ENCODE measurements at regions not wholly inside any gene's neighbourhood (a gene's known extent, or its start where the extent isn't known, plus 50 kb on each side); places are given as distances from the start of the nearest gene placed in this dataset.
"Not testable (repeated sequence)": the region's sequence is repeated elsewhere in the genome, so short reads cannot be mapped to it uniquely, and the experiment has no call there.

- H3K4me3 ChIP-seq, result no peak overlapping the region
- DNase-seq (ENCODE audit: extremely low spot score in 2 of 2), result peak in 1 of 2 donors; percentile 81
- TF ChIP-seq CTCF (IDR thresholded peaks at IDR 0.05) (no peak), POLR2A (IDR thresholded peaks at IDR 0.05) (no peak), POLR2AphosphoS5 (IDR thresholded peaks at IDR 0.05; ENCODE audit: insufficient read depth in 1 of 2, low read depth in 1 of 2) (no peak)
- intact Hi-C loops (cut with DNase I), result no loop called here
- peaks cover 15% of the 10 kb centered on the region for H3K9me3 ChIP-seq
- H3K27ac ChIP-seq, result no peak overlapping the region
- no peaks in the 10 kb centered on the region for H3K4me1 ChIP-seq
- H3K36me3 ChIP-seq, result no peaks in the 10 kb centered on the region
- no peaks in the 10 kb centered on the region for H3K27me3 ChIP-seq
Measured at GRCh38 chr15:99466701-99467337, 99.0 kb upstream of the MEF2A start.

GRCh38 chr15:99467338-99467720 is 98.5 kb upstream of the MEF2A start:
- Histone ChIP-seq H3K27me3 (no peaks in the 10 kb centered on the region), H3K4me3 (no peak overlapping the region), H3K27ac (no peak overlapping the region), H3K9me3 (peaks cover 10% of the 10 kb centered on the region), H3K4me1 (no peaks in the 10 kb centered on the region), H3K36me3 (no peaks in the 10 kb centered on the region)
- intact Hi-C loops (cut with DNase I), result no loop called here
- no peak for TF ChIP-seq POLR2AphosphoS5 (IDR thresholded peaks at IDR 0.05; ENCODE audit: insufficient read depth in 1 of 2, low read depth in 1 of 2)
- DNase-seq (ENCODE audit: extremely low spot score in 2 of 2), result peak in 1 of 2 donors; percentile 74

- peaks cover 7% of the 10 kb centered on the region for H3K9me3 ChIP-seq
- intact Hi-C loops (cut with DNase I), result no loop called here
- no peak overlapping the region for H3K4me3 ChIP-seq
- TF ChIP-seq POLR2A (IDR thresholded peaks at IDR 0.05), result no peak
- TF ChIP-seq POLR2AphosphoS5 (IDR thresholded peaks at IDR 0.05; ENCODE audit: insufficient read depth in 1 of 2, low read depth in 1 of 2), result no peak
- TF ChIP-seq CTCF (IDR thresholded peaks at IDR 0.05), result no peak
- no peak overlapping the region for H3K27ac ChIP-seq
- DNase-seq (ENCODE audit: extremely low spot score in 2 of 2), result peak in 1 of 2 donors; percentile 64
- H3K36me3 ChIP-seq, result no peaks in the 10 kb centered on the region
- H3K27me3 ChIP-seq, result no peaks in the 10 kb centered on the region
- peaks cover 5% of the 10 kb centered on the region for H3K4me1 ChIP-seq
Measured at GRCh38 chr15:99467853-99468464, 97.8 kb upstream of the MEF2A start.

GRCh38 chr15:99470204-99470603 is 95.6 kb upstream of the MEF2A start:
- H3K27me3 ChIP-seq; H3K9me3 ChIP-seq; H3K4me1 ChIP-seq; H3K4me3 ChIP-seq; H3K27ac ChIP-seq; DNase-seq (ENCODE audit: extremely low spot score in 2 of 2); intact Hi-C loops (cut with DNase I); H3K36me3 ChIP-seq: not testable (repeated sequence)

GRCh38 chr15:99472416-99473145 is 93.2 kb upstream of the MEF2A start:
- no peaks in the 10 kb centered on the region for H3K36me3 ChIP-seq
- H3K27ac ChIP-seq, result no peak overlapping the region
- H3K4me1 ChIP-seq, result peaks cover 33% of the 10 kb centered on the region
- H3K27me3 ChIP-seq, result no peaks in the 10 kb centered on the region
- peak in 1 of 2 donors; percentile 79 for DNase-seq (ENCODE audit: extremely low spot score in 2 of 2)
- TF ChIP-seq POLR2A (IDR thresholded peaks at IDR 0.05) (no peak), POLR2AphosphoS5 (IDR thresholded peaks at IDR 0.05; ENCODE audit: insufficient read depth in 1 of 2, low read depth in 1 of 2) (no peak), CTCF (IDR thresholded peaks at IDR 0.05) (no peak)
- no peaks in the 10 kb centered on the region for H3K9me3 ChIP-seq
- intact Hi-C loops (cut with DNase I), result no loop called here
- no peak overlapping the region for H3K4me3 ChIP-seq
